ENCODE measurements at regions not wholly inside any gene's neighbourhood (a gene's known extent, or its start where the extent isn't known, plus 50 kb on each side); places are given as distances from the start of the nearest gene placed in this dataset.
"Not testable (repeated sequence)": the region's sequence is repeated elsewhere in the genome, so short reads cannot be mapped to it uniquely, and the experiment has no call there.

GRCh38 chr22:25281675-25282345 lies 62.4 kb downstream of the CRYBB2 start:
- no peak for DNase-seq

- no peak for DNase-seq
These were observed 62.9 kb downstream of the CRYBB2 start for GRCh38 chr22:25282346-25282670.

GRCh38 chr22:25282671-25283561 lies 63.5 kb downstream of the CRYBB2 start:
- DNase-seq, result no peak

GRCh38 chr22:25288481-25288880 lies 69.0 kb downstream of the CRYBB2 start:
- DNase-seq, result not testable (repeated sequence)

- not testable (repeated sequence) for DNase-seq
These were observed 82.5 kb downstream of the CRYBB2 start for GRCh38 chr22:25301912-25302311.

GRCh38 chr22:25309586-25309985 lies 90.1 kb downstream of the CRYBB2 start:
- not testable (repeated sequence) for DNase-seq

- DNase-seq, result not testable (repeated sequence)
These were observed 92.5 kb downstream of the CRYBB2 start for GRCh38 chr22:25311924-25312323.

GRCh38 chr22:25318081-25318823 lies 98.8 kb downstream of the CRYBB2 start:
- no peak for DNase-seq

GRCh38 chr22:25327018-25327755 lies 107.7 kb downstream of the CRYBB2 start:
- no peak for DNase-seq

GRCh38 chr22:25331050-25331449 lies 111.6 kb downstream of the CRYBB2 start:
- DNase-seq, result no peak

- not testable (repeated sequence) for DNase-seq
These were observed 112.5 kb downstream of the CRYBB2 start for GRCh38 chr22:25331911-25332310.

GRCh38 chr22:25332386-25332785 lies 112.9 kb downstream of the CRYBB2 start:
- DNase-seq, result no peak

- no peak for DNase-seq
These were observed 114.7 kb downstream of the CRYBB2 start for GRCh38 chr22:25334162-25334490.

GRCh38 chr22:25334631-25335030 lies 115.2 kb downstream of the CRYBB2 start:
- not testable (repeated sequence) for DNase-seq

GRCh38 chr22:25335276-25335675 lies 115.8 kb downstream of the CRYBB2 start:
- DNase-seq, result not testable (repeated sequence)

GRCh38 chr22:25340536-25340935 lies 121.1 kb downstream of the CRYBB2 start:
- DNase-seq, result not testable (repeated sequence)

GRCh38 chr22:25344366-25344765 lies 124.9 kb downstream of the CRYBB2 start:
- DNase-seq, result not testable (repeated sequence)

- no peak for DNase-seq
These were observed 127.7 kb downstream of the CRYBB2 start for GRCh38 chr22:25346859-25347751.

GRCh38 chr22:25347752-25348102 lies 128.3 kb downstream of the CRYBB2 start:
- DNase-seq, result no peak

GRCh38 chr22:25348391-25348790 lies 129.0 kb downstream of the CRYBB2 start:
- DNase-seq, result no peak

- not testable (repeated sequence) for DNase-seq
These were observed 129.6 kb downstream of the CRYBB2 start for GRCh38 chr22:25348996-25349395.

GRCh38 chr22:25350551-25350971 lies 131.1 kb downstream of the CRYBB2 start:
- no peak for DNase-seq
